K562 (cell line): ENCODE measurements at regions not wholly inside any gene's neighbourhood (a gene's known extent, or its start where the extent isn't known, plus 50 kb on each side); places are given as distances from the start of the nearest gene placed in this dataset.

Experiments
- HCFC1 ChIP-seq: IDR thresholded peaks from 2 replicates; pipeline ENCODE4 v1.6.1; 2012; ENCODE audit warnings: low read depth, low read length, improper control_type of control experiment
- MGA ChIP-seq: fragments of 450-650 bp; IDR thresholded peaks from 2 replicates; pipeline ENCODE4 v1.6.1; 2016; ENCODE audit warnings: mild to moderate bottlenecking, moderate library complexity

DNA sequence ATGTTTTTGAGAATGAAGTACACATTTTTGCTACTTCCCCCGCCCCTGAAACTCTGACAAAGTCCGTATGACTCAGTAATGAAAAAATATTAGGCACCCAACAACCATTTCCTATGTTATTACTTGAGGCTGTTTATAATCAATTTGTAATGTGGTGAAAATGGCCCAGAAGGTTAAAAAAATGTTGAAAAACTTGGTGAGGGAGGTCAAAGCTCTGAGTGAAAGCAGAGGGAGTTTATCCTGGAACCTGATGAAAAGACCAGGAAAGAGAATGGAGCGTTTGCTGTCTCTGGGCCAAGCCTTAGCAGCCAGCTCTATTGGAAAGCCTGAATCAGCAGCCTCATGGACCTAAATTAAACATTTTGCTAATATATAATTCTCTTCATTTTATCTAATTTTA lies 367.7 kb upstream of the NEGR1 start (continued):
- no peak for TF ChIP-seq MGA
- TF ChIP-seq HCFC1: no peak
